ENCODE measurements at regions not wholly inside any gene's neighbourhood (a gene's known extent, or its start where the extent isn't known, plus 50 kb on each side); places are given as distances from the start of the nearest gene placed in this dataset.

DNA sequence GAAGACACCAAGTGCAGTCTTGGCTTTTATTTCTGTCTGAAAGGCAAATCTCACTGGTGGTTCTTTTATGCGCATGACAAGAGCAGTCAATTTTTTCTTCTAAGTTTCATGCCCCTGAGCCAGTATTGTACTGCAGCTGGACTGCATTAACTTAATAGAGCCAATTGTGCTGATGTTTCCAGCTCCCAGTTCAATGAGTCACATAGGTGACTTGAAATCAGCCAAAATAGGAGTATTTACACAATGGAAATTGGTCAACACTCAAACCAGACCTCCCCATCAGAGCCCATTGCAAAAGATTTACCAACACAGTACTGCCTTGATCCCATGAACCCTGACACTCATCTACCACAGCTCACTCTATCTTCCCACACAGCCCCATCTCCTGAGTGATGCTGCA lies 100.3 kb upstream of the GUCY1A1 start:
- Histone ChIP-seq H3K36me3 (ENCODE audit: control insufficient read depth, insufficient read depth, low read length) (no peaks in the 10 kb centered on the region), H3K4me3 (ENCODE audit: low read depth, low read length) (no peak overlapping the region), H3K27me3 (ENCODE audit: control insufficient read depth, insufficient read depth, low read length) (no peaks in the 10 kb centered on the region; the same call in 1 of the 2 replicates)
- CTCF ChIA-PET: no interaction called here
- no peak for DNase-seq (ENCODE audit: low read depth)
- TF ChIP-seq, protein P1, sequence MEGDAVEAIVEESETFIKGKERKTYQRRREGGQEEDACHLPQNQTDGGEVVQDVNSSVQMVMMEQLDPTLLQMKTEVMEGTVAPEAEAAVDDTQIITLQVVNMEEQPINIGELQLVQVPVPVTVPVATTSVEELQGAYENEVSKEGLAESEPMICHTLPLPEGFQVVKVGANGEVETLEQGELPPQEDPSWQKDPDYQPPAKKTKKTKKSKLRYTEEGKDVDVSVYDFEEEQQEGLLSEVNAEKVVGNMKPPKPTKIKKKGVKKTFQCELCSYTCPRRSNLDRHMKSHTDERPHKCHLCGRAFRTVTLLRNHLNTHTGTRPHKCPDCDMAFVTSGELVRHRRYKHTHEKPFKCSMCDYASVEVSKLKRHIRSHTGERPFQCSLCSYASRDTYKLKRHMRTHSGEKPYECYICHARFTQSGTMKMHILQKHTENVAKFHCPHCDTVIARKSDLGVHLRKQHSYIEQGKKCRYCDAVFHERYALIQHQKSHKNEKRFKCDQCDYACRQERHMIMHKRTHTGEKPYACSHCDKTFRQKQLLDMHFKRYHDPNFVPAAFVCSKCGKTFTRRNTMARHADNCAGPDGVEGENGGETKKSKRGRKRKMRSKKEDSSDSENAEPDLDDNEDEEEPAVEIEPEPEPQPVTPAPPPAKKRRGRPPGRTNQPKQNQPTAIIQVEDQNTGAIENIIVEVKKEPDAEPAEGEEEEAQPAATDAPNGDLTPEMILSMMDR (IDR thresholded peaks at IDR 0.05; ENCODE audit: insufficient read depth, low read depth, low read length): no peak
- POLR2A ChIA-PET: no interaction called here

DNA sequence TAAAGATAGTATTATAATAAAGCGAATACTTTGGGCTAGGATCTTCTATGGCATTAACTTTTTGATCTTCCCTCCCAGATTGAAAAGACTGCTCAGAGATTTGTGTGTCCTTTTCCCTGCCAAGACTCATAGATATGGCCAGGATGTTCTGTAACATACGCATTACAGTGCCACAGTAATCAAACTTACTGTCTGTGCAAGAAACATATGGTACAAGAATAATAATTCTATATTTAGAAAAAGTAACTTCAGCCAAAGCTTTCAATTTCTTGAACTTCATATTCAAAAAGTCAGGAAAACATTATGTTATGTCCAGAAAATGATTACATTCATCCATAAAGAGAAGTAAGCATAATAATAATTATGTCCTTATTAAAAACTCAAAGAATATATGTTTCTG lies 100.9 kb upstream of the GUCY1A1 start:
- POLR2A ChIA-PET: no interaction called here
- TF ChIP-seq, protein P1 (IDR thresholded peaks at IDR 0.05; ENCODE audit: insufficient read depth, low read depth, low read length): no peak
- Histone ChIP-seq H3K36me3 (ENCODE audit: control insufficient read depth, insufficient read depth, low read length) (no peaks in the 10 kb centered on the region), H3K4me3 (ENCODE audit: low read depth, low read length) (no peak overlapping the region), H3K27me3 (ENCODE audit: control insufficient read depth, insufficient read depth, low read length) (no peaks in the 10 kb centered on the region; the same call in 1 of the 2 replicates)
- no peak for DNase-seq (ENCODE audit: low read depth)
- CTCF ChIA-PET: no interaction called here

DNA sequence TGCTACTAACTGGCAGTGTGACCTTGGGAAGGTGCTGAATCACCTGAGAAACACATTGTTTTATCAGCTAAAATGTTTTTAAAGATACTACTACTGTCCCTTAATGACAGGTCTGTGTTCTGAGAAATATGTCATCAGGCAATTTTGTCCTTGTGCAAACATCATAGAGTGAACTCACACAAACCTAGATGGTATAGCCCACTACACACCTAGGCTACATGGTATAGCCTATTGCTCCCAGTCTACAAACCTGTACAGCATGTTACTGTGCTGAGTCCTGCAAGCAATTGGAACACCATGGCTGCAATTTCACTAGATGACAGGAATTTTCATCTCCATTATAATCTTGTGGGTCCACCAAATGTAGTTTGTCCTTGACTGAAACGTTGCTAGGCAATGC lies 101.3 kb upstream of the GUCY1A1 start:
- TF ChIP-seq, protein P1 (IDR thresholded peaks at IDR 0.05; ENCODE audit: insufficient read depth, low read depth, low read length): no peak
- H3K36me3 ChIP-seq (ENCODE audit: control insufficient read depth, insufficient read depth, low read length): no peaks in the 10 kb centered on the region
- POLR2A ChIA-PET: no interaction called here
- H3K4me3 ChIP-seq (ENCODE audit: low read depth, low read length): no peak overlapping the region
- H3K27me3 ChIP-seq (ENCODE audit: control insufficient read depth, insufficient read depth, low read length): no peaks in the 10 kb centered on the region; the same call in 1 of the 2 replicates
- CTCF ChIA-PET: no interaction called here
- DNase-seq (ENCODE audit: low read depth): no peak

DNA sequence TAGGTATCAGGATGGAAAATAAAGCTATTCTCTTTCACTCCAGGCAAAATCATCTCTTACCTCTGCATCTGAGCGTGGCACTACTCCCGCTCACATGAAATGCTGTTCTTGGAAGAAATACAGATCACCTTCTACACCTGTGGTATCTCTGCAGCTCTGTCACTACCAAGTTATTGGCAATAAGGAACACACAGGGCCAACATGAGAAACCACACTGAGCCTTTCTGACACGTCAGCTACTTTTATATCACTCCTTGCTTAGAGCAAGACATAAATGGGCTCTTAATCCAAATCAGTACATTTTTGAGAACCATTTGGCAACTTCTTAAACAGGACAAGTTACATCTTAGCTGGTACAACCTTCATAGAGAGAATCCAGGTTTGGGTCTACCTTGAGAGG lies 101.8 kb upstream of the GUCY1A1 start:
- Histone ChIP-seq H3K36me3 (ENCODE audit: control insufficient read depth, insufficient read depth, low read length) (no peaks in the 10 kb centered on the region), H3K4me3 (ENCODE audit: low read depth, low read length) (no peak overlapping the region), H3K27me3 (ENCODE audit: control insufficient read depth, insufficient read depth, low read length) (no peaks in the 10 kb centered on the region; the same call in 1 of the 2 replicates)
- no peak for DNase-seq (ENCODE audit: low read depth)
- ChIA-PET POLR2A (no interaction called here), CTCF (no interaction called here)
- TF ChIP-seq, protein P1 (IDR thresholded peaks at IDR 0.05; ENCODE audit: insufficient read depth, low read depth, low read length): no peak

DNA sequence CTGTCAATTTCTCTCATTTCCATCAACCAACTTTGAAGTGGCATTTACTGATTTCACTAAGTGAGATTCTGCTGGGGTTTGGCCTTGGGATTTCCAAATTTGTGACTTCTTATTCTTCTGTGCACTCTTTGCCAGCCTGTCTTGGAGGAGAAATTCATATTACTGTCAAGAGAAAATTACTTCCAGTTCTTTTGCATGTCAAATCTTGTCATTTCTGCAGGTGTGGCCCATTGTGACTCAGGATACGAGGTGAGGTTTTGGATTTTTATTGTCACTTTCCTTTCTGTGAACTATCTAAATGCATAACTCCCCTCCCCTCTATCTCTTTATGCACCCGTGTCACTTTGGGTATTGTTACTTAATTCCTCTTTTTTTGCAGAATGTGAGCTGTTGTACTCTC lies 102.6 kb upstream of the GUCY1A1 start:
- Histone ChIP-seq H3K36me3 (ENCODE audit: control insufficient read depth, insufficient read depth, low read length) (no peaks in the 10 kb centered on the region), H3K27me3 (ENCODE audit: control insufficient read depth, insufficient read depth, low read length) (no peaks in the 10 kb centered on the region; the same call in 1 of the 2 replicates), H3K4me3 (ENCODE audit: low read depth, low read length) (no peak overlapping the region)
- TF ChIP-seq, protein P1 (IDR thresholded peaks at IDR 0.05; ENCODE audit: insufficient read depth, low read depth, low read length): no peak
- DNase-seq (ENCODE audit: low read depth): no peak
- ChIA-PET POLR2A (no interaction called here), CTCF (no interaction called here)
